ENCODE measurements at regions not wholly inside any gene's neighbourhood (a gene's known extent, or its start where the extent isn't known, plus 50 kb on each side); places are given as distances from the start of the nearest gene placed in this dataset.

GRCh38 chr1:219399446-219399845 lies 213.5 kb downstream of the ZC3H11B start:
- DNase-seq (no peak), FAIRE-seq (no peak)
- Histone ChIP-seq H3K27me3 (ENCODE audit: control insufficient read depth, insufficient read depth, low read length) (no peaks in the 10 kb centered on the region), H3K36me3 (ENCODE audit: control insufficient read depth in 2 of 3, insufficient read depth in 3 of 3, low read length in 3 of 3) (no peaks in the 10 kb centered on the region), H3K4me3 (ENCODE audit: low read length in 3 of 3) (no peak overlapping the region), H3K9me3 (ENCODE audit: control insufficient read depth in 2 of 3, insufficient read depth in 1 of 3, low read length in 3 of 3) (peaks cover 0 to 14% (median 1%) of the 10 kb centered on the region in 3 donors), H3K27ac (ENCODE audit: low read depth in 2 of 2, low read length in 2 of 2) (no peak overlapping the region), H3K9ac (ENCODE audit: low read length in 3 of 3) (no peak overlapping the region), H3K4me1 (ENCODE audit: control insufficient read depth in 2 of 3, insufficient read depth in 2 of 3, low read depth in 1 of 3, low read length in 3 of 3) (no peaks in the 10 kb centered on the region)
- no peak for TF ChIP-seq CTCF (IDR thresholded peaks at IDR 0.05; ENCODE audit: borderline replicate concordance, extremely low read depth, insufficient read depth)
- intact Hi-C loops (cut with DNase I), result no loop called here

GRCh38 chr1:219398815-219399396 lies 214.0 kb downstream of the ZC3H11B start:
- no peak for DNase-seq

GRCh38 chr1:219397511-219397910 lies 215.4 kb downstream of the ZC3H11B start:
- no peak overlapping the region for H3K27ac ChIP-seq (ENCODE audit: low read depth in 2 of 2, low read length in 2 of 2)
- H3K27me3 ChIP-seq (ENCODE audit: control insufficient read depth, insufficient read depth, low read length), result no peaks in the 10 kb centered on the region
- no peak for FAIRE-seq
- H3K9ac ChIP-seq (ENCODE audit: low read length in 3 of 3), result no peak overlapping the region
- H3K9me3 ChIP-seq (ENCODE audit: control insufficient read depth in 2 of 3, insufficient read depth in 1 of 3, low read length in 3 of 3), result peaks cover 0 to 20% (median 1%) of the 10 kb centered on the region in 3 donors
- intact Hi-C loops (cut with DNase I), result no loop called here
- H3K4me1 ChIP-seq (ENCODE audit: control insufficient read depth in 2 of 3, insufficient read depth in 2 of 3, low read depth in 1 of 3, low read length in 3 of 3), result no peaks in the 10 kb centered on the region
- TF ChIP-seq CTCF (IDR thresholded peaks at IDR 0.05; ENCODE audit: borderline replicate concordance, extremely low read depth, insufficient read depth), result no peak
- no peak overlapping the region for H3K4me3 ChIP-seq (ENCODE audit: low read length in 3 of 3)
- no peaks in the 10 kb centered on the region for H3K36me3 ChIP-seq (ENCODE audit: control insufficient read depth in 2 of 3, insufficient read depth in 3 of 3, low read length in 3 of 3)
- DNase-seq, result no peak

More at GRCh38 chr1:219398815-219399396, 214.0 kb downstream of the ZC3H11B start:
- H3K4me3 ChIP-seq (ENCODE audit: low read length in 3 of 3), result no peak overlapping the region
- no peaks in the 10 kb centered on the region for H3K36me3 ChIP-seq (ENCODE audit: control insufficient read depth in 2 of 3, insufficient read depth in 3 of 3, low read length in 3 of 3)
- H3K9me3 ChIP-seq (ENCODE audit: control insufficient read depth in 2 of 3, insufficient read depth in 1 of 3, low read length in 3 of 3), result peaks cover 0 to 14% (median 1%) of the 10 kb centered on the region in 3 donors
- no peaks in the 10 kb centered on the region for H3K4me1 ChIP-seq (ENCODE audit: control insufficient read depth in 2 of 3, insufficient read depth in 2 of 3, low read depth in 1 of 3, low read length in 3 of 3)
- H3K9ac ChIP-seq (ENCODE audit: low read length in 3 of 3), result no peak overlapping the region
- intact Hi-C loops (cut with DNase I), result no loop called here
- no peaks in the 10 kb centered on the region for H3K27me3 ChIP-seq (ENCODE audit: control insufficient read depth, insufficient read depth, low read length)
- no peak overlapping the region for H3K27ac ChIP-seq (ENCODE audit: low read depth in 2 of 2, low read length in 2 of 2)
- FAIRE-seq, result no peak
- no peak for TF ChIP-seq CTCF (IDR thresholded peaks at IDR 0.05; ENCODE audit: borderline replicate concordance, extremely low read depth, insufficient read depth)

- intact Hi-C loops (cut with DNase I), result no loop called here
- Histone ChIP-seq H3K27ac (ENCODE audit: low read depth in 2 of 2, low read length in 2 of 2) (no peak overlapping the region), H3K4me3 (ENCODE audit: low read length in 3 of 3) (no peak overlapping the region), H3K27me3 (ENCODE audit: control insufficient read depth, insufficient read depth, low read length) (no peaks in the 10 kb centered on the region), H3K9ac (ENCODE audit: low read length in 3 of 3) (no peak overlapping the region), H3K36me3 (ENCODE audit: control insufficient read depth in 2 of 3, insufficient read depth in 3 of 3, low read length in 3 of 3) (no peaks in the 10 kb centered on the region), H3K9me3 (ENCODE audit: control insufficient read depth in 2 of 3, insufficient read depth in 1 of 3, low read length in 3 of 3) (peaks cover 0 to 9% (median 0%) of the 10 kb centered on the region in 3 donors), H3K4me1 (ENCODE audit: control insufficient read depth in 2 of 3, insufficient read depth in 2 of 3, low read depth in 1 of 3, low read length in 3 of 3) (no peaks in the 10 kb centered on the region)
- FAIRE-seq, result no peak
- DNase-seq, result no peak
- TF ChIP-seq CTCF (IDR thresholded peaks at IDR 0.05; ENCODE audit: borderline replicate concordance, extremely low read depth, insufficient read depth), result no peak
Observed at GRCh38 chr1:219391297-219391696, 217.6 kb downstream of the LYPLAL1 start.

Data from kidney (tissue), 13 donors.